ENCODE measurements at regions not wholly inside any gene's neighbourhood (a gene's known extent, or its start where the extent isn't known, plus 50 kb on each side); places are given as distances from the start of the nearest gene placed in this dataset.
"Not testable (repeated sequence)": the region's sequence is repeated elsewhere in the genome, so short reads cannot be mapped to it uniquely, and the experiment has no call there.

- H3K36me3 ChIP-seq (ENCODE audit: control insufficient read depth, insufficient read depth, low read length); H3K4me3 ChIP-seq (ENCODE audit: low read depth, low read length); H3K4me1 ChIP-seq (ENCODE audit: control insufficient read depth, insufficient read depth, low read length); H3K9me3 ChIP-seq (ENCODE audit: control insufficient read depth, insufficient read depth, low read length); H3K27me3 ChIP-seq (ENCODE audit: control insufficient read depth, insufficient read depth, low read length); H3K9ac ChIP-seq (ENCODE audit: low read depth, low read length): not testable (repeated sequence)
These were observed 1065.1 kb downstream of the RPIA start for GRCh38 chr2:89756616-89757015.

GRCh38 chr2:89758332-89759026 is 1067.0 kb downstream of the RPIA start:
- not testable (repeated sequence) for H3K9me3 ChIP-seq (ENCODE audit: control insufficient read depth, insufficient read depth, low read length); H3K36me3 ChIP-seq (ENCODE audit: control insufficient read depth, insufficient read depth, low read length); H3K27me3 ChIP-seq (ENCODE audit: control insufficient read depth, insufficient read depth, low read length); H3K4me1 ChIP-seq (ENCODE audit: control insufficient read depth, insufficient read depth, low read length); H3K4me3 ChIP-seq (ENCODE audit: low read depth, low read length); H3K9ac ChIP-seq (ENCODE audit: low read depth, low read length)

GRCh38 chr2:89760762-89761161 is 1069.3 kb downstream of the RPIA start:
- H3K9ac ChIP-seq (ENCODE audit: low read depth, low read length); H3K4me3 ChIP-seq (ENCODE audit: low read depth, low read length); H3K4me1 ChIP-seq (ENCODE audit: control insufficient read depth, insufficient read depth, low read length); H3K27me3 ChIP-seq (ENCODE audit: control insufficient read depth, insufficient read depth, low read length); H3K36me3 ChIP-seq (ENCODE audit: control insufficient read depth, insufficient read depth, low read length): not testable (repeated sequence)
- H3K9me3 ChIP-seq (ENCODE audit: control insufficient read depth, insufficient read depth, low read length) = peaks cover 12% of the 10 kb centered on the region

- H3K4me3 ChIP-seq (ENCODE audit: low read depth, low read length); H3K27me3 ChIP-seq (ENCODE audit: control insufficient read depth, insufficient read depth, low read length); H3K9ac ChIP-seq (ENCODE audit: low read depth, low read length); H3K4me1 ChIP-seq (ENCODE audit: control insufficient read depth, insufficient read depth, low read length); H3K36me3 ChIP-seq (ENCODE audit: control insufficient read depth, insufficient read depth, low read length): not testable (repeated sequence)
- H3K9me3 ChIP-seq (ENCODE audit: control insufficient read depth, insufficient read depth, low read length) = peaks cover 12% of the 10 kb centered on the region
These were observed 1069.7 kb downstream of the RPIA start for GRCh38 chr2:89761171-89761570.

- not testable (repeated sequence) for H3K36me3 ChIP-seq (ENCODE audit: control insufficient read depth, insufficient read depth, low read length); H3K4me1 ChIP-seq (ENCODE audit: control insufficient read depth, insufficient read depth, low read length); H3K27me3 ChIP-seq (ENCODE audit: control insufficient read depth, insufficient read depth, low read length); H3K4me3 ChIP-seq (ENCODE audit: low read depth, low read length); H3K9ac ChIP-seq (ENCODE audit: low read depth, low read length)
- peaks cover 12% of the 10 kb centered on the region for H3K9me3 ChIP-seq (ENCODE audit: control insufficient read depth, insufficient read depth, low read length)
These were observed 1070.4 kb downstream of the RPIA start for GRCh38 chr2:89761863-89762262.

GRCh38 chr2:89762461-89763253 is 1071.2 kb downstream of the RPIA start:
- H3K36me3 ChIP-seq (ENCODE audit: control insufficient read depth, insufficient read depth, low read length); H3K9ac ChIP-seq (ENCODE audit: low read depth, low read length); H3K27me3 ChIP-seq (ENCODE audit: control insufficient read depth, insufficient read depth, low read length); H3K4me1 ChIP-seq (ENCODE audit: control insufficient read depth, insufficient read depth, low read length): not testable (repeated sequence)
- H3K4me3 ChIP-seq (ENCODE audit: low read depth, low read length) = peak overlapping the region; percentile 26
- peaks cover 11% of the 10 kb centered on the region for H3K9me3 ChIP-seq (ENCODE audit: control insufficient read depth, insufficient read depth, low read length)

- Histone ChIP-seq H3K4me1 (ENCODE audit: control insufficient read depth, insufficient read depth, low read length) (no peaks in the 10 kb centered on the region), H3K36me3 (ENCODE audit: control insufficient read depth, insufficient read depth, low read length) (no peaks in the 10 kb centered on the region), H3K4me3 (ENCODE audit: low read depth, low read length) (peak overlapping the region; percentile 26), H3K9me3 (ENCODE audit: control insufficient read depth, insufficient read depth, low read length) (peaks cover 7% of the 10 kb centered on the region), H3K27me3 (ENCODE audit: control insufficient read depth, insufficient read depth, low read length) (peaks cover 7% of the 10 kb centered on the region), H3K9ac (ENCODE audit: low read depth, low read length) (no peak overlapping the region)
These were observed 1071.7 kb downstream of the RPIA start for GRCh38 chr2:89763254-89763580.

GRCh38 chr2:89763581-89764485 is 1072.4 kb downstream of the RPIA start:
- H3K36me3 ChIP-seq (ENCODE audit: control insufficient read depth, insufficient read depth, low read length) = no peaks in the 10 kb centered on the region
- no peak overlapping the region for H3K9ac ChIP-seq (ENCODE audit: low read depth, low read length)
- peaks cover 7% of the 10 kb centered on the region for H3K9me3 ChIP-seq (ENCODE audit: control insufficient read depth, insufficient read depth, low read length)
- H3K27me3 ChIP-seq (ENCODE audit: control insufficient read depth, insufficient read depth, low read length) = peaks cover 13% of the 10 kb centered on the region
- H3K4me3 ChIP-seq (ENCODE audit: low read depth, low read length) = peak overlapping the region; percentile 26
- no peaks in the 10 kb centered on the region for H3K4me1 ChIP-seq (ENCODE audit: control insufficient read depth, insufficient read depth, low read length)

- not testable (repeated sequence) for H3K36me3 ChIP-seq (ENCODE audit: control insufficient read depth, insufficient read depth, low read length); H3K4me3 ChIP-seq (ENCODE audit: low read depth, low read length); H3K9me3 ChIP-seq (ENCODE audit: control insufficient read depth, insufficient read depth, low read length); H3K9ac ChIP-seq (ENCODE audit: low read depth, low read length); H3K4me1 ChIP-seq (ENCODE audit: control insufficient read depth, insufficient read depth, low read length)
- H3K27me3 ChIP-seq (ENCODE audit: control insufficient read depth, insufficient read depth, low read length) = peaks cover 15% of the 10 kb centered on the region
These were observed 1073.3 kb downstream of the RPIA start for GRCh38 chr2:89764571-89765360.

- not testable (repeated sequence) for H3K4me3 ChIP-seq (ENCODE audit: low read depth, low read length); H3K9me3 ChIP-seq (ENCODE audit: control insufficient read depth, insufficient read depth, low read length); H3K4me1 ChIP-seq (ENCODE audit: control insufficient read depth, insufficient read depth, low read length); H3K36me3 ChIP-seq (ENCODE audit: control insufficient read depth, insufficient read depth, low read length); H3K9ac ChIP-seq (ENCODE audit: low read depth, low read length)
- peaks cover 15% of the 10 kb centered on the region for H3K27me3 ChIP-seq (ENCODE audit: control insufficient read depth, insufficient read depth, low read length)
These were observed 1073.9 kb downstream of the RPIA start for GRCh38 chr2:89765361-89765718.

GRCh38 chr2:89766141-89766990 is 1074.9 kb downstream of the RPIA start:
- not testable (repeated sequence) for H3K9ac ChIP-seq (ENCODE audit: low read depth, low read length); H3K4me1 ChIP-seq (ENCODE audit: control insufficient read depth, insufficient read depth, low read length); H3K36me3 ChIP-seq (ENCODE audit: control insufficient read depth, insufficient read depth, low read length); H3K9me3 ChIP-seq (ENCODE audit: control insufficient read depth, insufficient read depth, low read length); H3K4me3 ChIP-seq (ENCODE audit: low read depth, low read length)
- H3K27me3 ChIP-seq (ENCODE audit: control insufficient read depth, insufficient read depth, low read length) = peaks cover 15% of the 10 kb centered on the region

Measured in iPS-15b (cell line).